GM10248 (cell line): ENCODE measurements at regions not wholly inside any gene's neighbourhood (a gene's known extent, or its start where the extent isn't known, plus 50 kb on each side); places are given as distances from the start of the nearest gene placed in this dataset.

ENCODE experiments used
- CTCF ChIA-PET: fragments of 300-600 bp; sonication (Branson Sonifier 250); formaldehyde crosslinking; extraction: SDS; loops from one replicate; lab custom pipeline; 2021; ENCODE audit warnings: antibody characterized with exemption; lab: Yijun Ruan, JAX
- POLR2A ChIA-PET: fragments of 350-650 bp; sonication (Branson Sonifier 250); formaldehyde crosslinking; extraction: SDS; loops from one replicate; lab custom pipeline; 2020; ENCODE audit warnings: antibody characterized with exemption; lab: Yijun Ruan, JAX
- DNase-seq: peaks from one replicate; pipeline ENCODE4 v3.0.0; 2012; ENCODE audit errors: extremely low spot score
- CTCF ChIP-seq: IDR thresholded peaks from 2 replicates; pipeline ENCODE4 v1.5.1; 2012; ENCODE audit warnings: mild to moderate bottlenecking, low read depth; ENCODE audit errors: extremely low read depth, missing control alignments, control extremely low read depth

- no peak for DNase-seq
- no peak for TF ChIP-seq CTCF
- CTCF ChIA-PET, result no interaction called here
- POLR2A ChIA-PET, result no interaction called here
Observed at GRCh38 chr4:24671849-24672248, 87.5 kb upstream of the DHX15 start.

GRCh38 chr4:24672880-24673279, 88.5 kb upstream of the DHX15 start:
- CTCF ChIA-PET, result no interaction called here
- DNase-seq, result no peak

GRCh38 chr4:24674279-24674678, 89.9 kb upstream of the DHX15 start:
- no peak for TF ChIP-seq CTCF
- no peak for DNase-seq
- ChIA-PET CTCF (no interaction called here), POLR2A (no interaction called here)

More at GRCh38 chr4:24672880-24673279, 88.5 kb upstream of the DHX15 start:
- TF ChIP-seq CTCF, result no peak
- POLR2A ChIA-PET, result no interaction called here

GRCh38 chr4:24675721-24676389, 91.5 kb upstream of the DHX15 start:
- POLR2A ChIA-PET, result no interaction called here
- DNase-seq, result no peak
- no peak for TF ChIP-seq CTCF
- CTCF ChIA-PET, result interaction anchor here (0.8 to 1.3 kb wide), 2 partner anchors 12 to 187 kb away, joined by 3 to 5 read pairs; no protein-coding TSS in a partner anchor

GRCh38 chr4:24677909-24678308, 93.6 kb upstream of the DHX15 start:
- DNase-seq, result no peak
- POLR2A ChIA-PET, result no interaction called here
- TF ChIP-seq CTCF, result no peak
- CTCF ChIA-PET, result interaction anchor here (1.2 kb wide), 1 partner anchor 10 kb away, joined by 3 read pairs; no protein-coding TSS in a partner anchor

- TF ChIP-seq CTCF, result no peak
- ChIA-PET CTCF (interaction anchor here (0.8 to 1.2 kb wide), 3 partner anchors 15 to 205 kb away, joined by 3 to 4 read pairs (median 4); no protein-coding TSS in a partner anchor), POLR2A (no interaction called here)
- DNase-seq, result no peak
Observed at GRCh38 chr4:24680746-24681448, 96.5 kb upstream of the DHX15 start.
